MM.1S (cell line): ENCODE measurements at regions not wholly inside any gene's neighbourhood (a gene's known extent, or its start where the extent isn't known, plus 50 kb on each side); places are given as distances from the start of the nearest gene placed in this dataset.

ENCODE experiments used
- DNase-seq: peaks from one replicate; pipeline ENCODE4 v3.0.0-alpha.2; 2015
- H2AFZ ChIP-seq: fragments of 300-600 bp; sonication (generic); 2 replicates; pipeline ENCODE4 v1.6.0; 2016; ENCODE audit warnings: antibody characterized with exemption, low read length
- H3F3A ChIP-seq: fragments of 300-600 bp; sonication (generic); 2 replicates; pipeline ENCODE4 v1.6.1; 2016; ENCODE audit warnings: mild to moderate bottlenecking, antibody characterized with exemption, low read length, moderate library complexity, mixed read lengths; ENCODE audit not compliant: insufficient read depth
- H3K27ac ChIP-seq: fragments of 300-600 bp; sonication (generic); 2 replicates; pipeline ENCODE4 v1.5.1; 2016; ENCODE audit warnings: mild to moderate bottlenecking, low read length
- H3K27me3 ChIP-seq: fragments of 300-600 bp; sonication (generic); replicated peaks from 2 replicates; pipeline ENCODE4 v1.6.0; 2016; ENCODE audit warnings: low read length; ENCODE audit not compliant: insufficient read depth
- H3K36me3 ChIP-seq: fragments of 300-600 bp; sonication (generic); replicated peaks from 2 replicates; pipeline ENCODE4 v1.6.1; 2016; ENCODE audit warnings: mild to moderate bottlenecking, low read length, mixed read lengths; ENCODE audit not compliant: insufficient read depth
- H3K4me1 ChIP-seq: fragments of 300-600 bp; sonication (generic); 2 replicates; pipeline ENCODE4 v1.6.1; 2016; ENCODE audit warnings: low read length, mixed read lengths
- H3K4me2 ChIP-seq: fragments of 300-600 bp; sonication (generic); 2 replicates; pipeline ENCODE4 v1.6.0; 2016; ENCODE audit warnings: low read depth, low read length
- H3K4me3 ChIP-seq: fragments of 300-600 bp; sonication (generic); 2 replicates; pipeline ENCODE4 v1.5.1; 2016; ENCODE audit warnings: low read length, mixed read lengths
- H3K79me2 ChIP-seq: fragments of 300-600 bp; sonication (generic); 2 replicates; pipeline ENCODE4 v1.6.1; 2016; ENCODE audit warnings: mixed run types, low read length, mixed read lengths
- H3K9ac ChIP-seq: fragments of 300-600 bp; sonication (generic); 2 replicates; pipeline ENCODE4 v1.6.1; 2016; ENCODE audit warnings: low read length, mixed read lengths
- H3K9me2 ChIP-seq: fragments of 300-600 bp; sonication (generic); replicated peaks from 2 replicates; pipeline ENCODE4 v1.6.1; 2016; ENCODE audit warnings: mild to moderate bottlenecking, low read length, mixed read lengths; ENCODE audit not compliant: insufficient read depth
- H3K9me3 ChIP-seq: fragments of 300-600 bp; sonication (generic); replicated peaks from 2 replicates; pipeline ENCODE4 v1.6.1; 2016; ENCODE audit warnings: mild to moderate bottlenecking, low read length, mixed read lengths; ENCODE audit not compliant: insufficient read depth
- H4K20me1 ChIP-seq: fragments of 300-600 bp; sonication (generic); 2 replicates; pipeline ENCODE4 v1.6.1; 2016; ENCODE audit warnings: mild to moderate bottlenecking, low read length, moderate library complexity, mixed read lengths; ENCODE audit not compliant: insufficient read depth
- CTCF ChIP-seq: fragments of 300-600 bp; sonication (generic); IDR thresholded peaks from 2 replicates; pipeline ENCODE4 v1.5.1; 2016; ENCODE audit warnings: antibody characterized with exemption, low read length, mixed read lengths
- EZH2 ChIP-seq: fragments of 300-600 bp; sonication (generic); optimal IDR thresholded peaks from 2 replicates; pipeline ENCODE3; 2017; ENCODE audit warnings: low read depth, mild to moderate bottlenecking, antibody characterized with exemption, low read length, mixed read lengths
- EZH2phosphoT487 ChIP-seq: fragments of 300-600 bp; sonication (generic); IDR thresholded peaks from 2 replicates; pipeline ENCODE4 v1.6.1; 2018; ENCODE audit warnings: antibody characterized with exemption, low read length

- H4K20me1 ChIP-seq, result no peaks in the 10 kb centered on the region
- H3K27me3 ChIP-seq, result no peaks in the 10 kb centered on the region
- no peaks in the 10 kb centered on the region for H3F3A ChIP-seq
- DNase-seq, result no peak
- H3K4me3 ChIP-seq, result no peak overlapping the region
- no peaks in the 10 kb centered on the region for H3K9me2 ChIP-seq
- H3K9ac ChIP-seq, result no peak overlapping the region
- no peaks in the 10 kb centered on the region for H3K79me2 ChIP-seq
- TF ChIP-seq EZH2phosphoT487 (no peak), EZH2 (no peak), CTCF (no peak)
- no peak overlapping the region for H3K27ac ChIP-seq
- H3K4me1 ChIP-seq, result no peaks in the 10 kb centered on the region
- H3K9me3 ChIP-seq, result no peaks in the 10 kb centered on the region
- no peaks in the 10 kb centered on the region for H3K36me3 ChIP-seq
- H3K4me2 ChIP-seq, result no peak overlapping the region
- no peak overlapping the region for H2AFZ ChIP-seq
These were observed 50.1 kb upstream of the ATP12A start for GRCh38 chr13:24630121-24630520.
